MCF 10A (cell line): ENCODE measurements at regions not wholly inside any gene's neighbourhood (a gene's known extent, or its start where the extent isn't known, plus 50 kb on each side); places are given as distances from the start of the nearest gene placed in this dataset.

Experiments
- BruUV-seq: library from RNA; stranded (reverse); fragments of 400-500 nt; replicated peaks from 2 replicates; lab custom pipeline; 2021; lab: Mats Ljungman, UMichigan
- CTCF ChIA-PET: fragments of 300-600 bp; sonication (Branson Sonifier 250); formaldehyde crosslinking; extraction: SDS; loops from one replicate; lab custom pipeline; 2021; ENCODE audit warnings: antibody characterized with exemption, inconsistent platforms; lab: Yijun Ruan, JAX
- POLR2A ChIA-PET: fragments of 300-600, 350-650 bp; sonication (Branson Sonifier 250); formaldehyde crosslinking; extraction: SDS; loops from one replicate; lab custom pipeline; 2020; ENCODE audit warnings: antibody characterized with exemption, inconsistent platforms; lab: Yijun Ruan, JAX
- DNase-seq: peaks from one replicate; pipeline ENCODE4 v3.0.0-alpha.2; 2018; ENCODE audit not compliant: unreplicated experiment
- H3K27ac Mint-ChIP-seq: one replicate; pipeline ENCODE4 v1.8.0; 2022; ENCODE audit warnings: mild to moderate bottlenecking, low read depth, mixed read lengths; ENCODE audit not compliant: unreplicated experiment
- H3K27me3 Mint-ChIP-seq: one replicate; pipeline ENCODE4 v1.8.0; 2022; ENCODE audit warnings: mixed read lengths; ENCODE audit not compliant: insufficient read depth, unreplicated experiment
- H3K36me3 Mint-ChIP-seq: one replicate; pipeline ENCODE4 v1.8.0; 2022; ENCODE audit warnings: mild to moderate bottlenecking, moderate library complexity, mixed read lengths; ENCODE audit not compliant: insufficient read depth, unreplicated experiment
- H3K4me1 Mint-ChIP-seq: one replicate; pipeline ENCODE4 v1.8.0; 2022; ENCODE audit warnings: mixed read lengths; ENCODE audit not compliant: insufficient read depth, unreplicated experiment
- H3K4me3 Mint-ChIP-seq: one replicate; pipeline ENCODE4 v1.8.0; 2022; ENCODE audit warnings: mild to moderate bottlenecking, moderate library complexity, mixed read lengths; ENCODE audit not compliant: unreplicated experiment
- H3K9me3 Mint-ChIP-seq: one replicate; pipeline ENCODE4 v1.8.0; 2022; ENCODE audit warnings: mixed read lengths; ENCODE audit not compliant: unreplicated experiment
- CTCF ChIP-seq: fragments of 200-600 bp; IDR thresholded peaks from one replicate; pipeline ENCODE4 v1.8.0; 2022; ENCODE audit warnings: antibody characterized with exemption, mild to moderate bottlenecking; ENCODE audit not compliant: unreplicated experiment
- intact Hi-C: fragments of 100-400 bp; cut with micrococcal nuclease; formaldehyde crosslinking; loops from 2 replicates; pipeline ENCODE4 v1.14.1; 2022

GRCh38 chr4:107164962-107165475 is 128.9 kb upstream of the DKK2 start:
- POLR2A ChIA-PET = no interaction called here
- no peak for TF ChIP-seq CTCF
- CTCF ChIA-PET = no interaction called here
- Mint-ChIP-seq H3K27ac (no peak overlapping the region), H3K4me1 (no peaks in the 10 kb centered on the region), H3K9me3 (peaks cover 12% of the 10 kb centered on the region), H3K36me3 (no peaks in the 10 kb centered on the region), H3K4me3 (no peak overlapping the region), H3K27me3 (no peaks in the 10 kb centered on the region)
- intact Hi-C loops = no loop called here
- no peak for DNase-seq
- BruUV-seq = no TSS peak

DNA sequence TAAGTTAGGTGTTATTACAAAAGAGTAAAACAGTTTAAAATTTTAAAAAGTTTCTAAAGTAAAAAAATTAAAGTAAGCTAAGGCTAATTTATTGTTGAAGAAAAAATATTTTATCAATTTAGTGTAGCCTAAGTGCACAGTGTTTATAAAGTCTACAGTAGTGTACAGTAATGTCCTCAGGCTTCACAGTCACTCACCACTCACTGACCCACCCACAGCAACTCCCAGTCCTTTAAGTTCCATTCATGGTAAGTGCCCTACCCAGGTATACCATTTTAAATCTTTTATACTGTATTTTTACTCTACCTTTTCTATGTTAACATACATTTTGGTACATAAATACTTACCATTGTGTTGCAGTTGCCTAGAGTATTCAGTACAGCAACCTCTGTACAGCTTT is 120.3 kb upstream of the DKK2 start:
- ChIA-PET CTCF (interaction anchor here (1.0 kb wide), 2 partner anchors 25 to 62 kb away, joined by 3 read pairs; no protein-coding TSS in a partner anchor), POLR2A (no interaction called here)
- no peak for TF ChIP-seq CTCF
- H3K4me1 Mint-ChIP-seq = no peaks in the 10 kb centered on the region
- no TSS peak for BruUV-seq
- H3K9me3 Mint-ChIP-seq = peaks cover 7% of the 10 kb centered on the region
- no peak overlapping the region for H3K27ac Mint-ChIP-seq
- no peaks in the 10 kb centered on the region for H3K27me3 Mint-ChIP-seq
- DNase-seq = no peak
- intact Hi-C loops = no loop called here
- no peak overlapping the region for H3K4me3 Mint-ChIP-seq
- no peaks in the 10 kb centered on the region for H3K36me3 Mint-ChIP-seq

GRCh38 chr4:107155366-107155765 is 119.3 kb upstream of the DKK2 start:
- CTCF ChIA-PET = interaction anchor here (0.9 to 1.0 kb wide), 2 partner anchors 26 to 104 kb away, joined by 3 read pairs; no protein-coding TSS in a partner anchor
- BruUV-seq = no TSS peak
- TF ChIP-seq CTCF = no peak

GRCh38 chr4:107153956-107154355 is 117.8 kb upstream of the DKK2 start:
- BruUV-seq = no TSS peak
- Mint-ChIP-seq H3K9me3 (peaks cover 7% of the 10 kb centered on the region), H3K27me3 (no peaks in the 10 kb centered on the region), H3K36me3 (no peaks in the 10 kb centered on the region), H3K4me1 (no peaks in the 10 kb centered on the region), H3K4me3 (no peak overlapping the region), H3K27ac (no peak overlapping the region)
- POLR2A ChIA-PET = no interaction called here
- intact Hi-C loops = no loop called here
- no peak for DNase-seq
- TF ChIP-seq CTCF = no peak
- CTCF ChIA-PET = no interaction called here

More at GRCh38 chr4:107155366-107155765, 119.3 kb upstream of the DKK2 start:
- no peaks in the 10 kb centered on the region for H3K27me3 Mint-ChIP-seq
- H3K36me3 Mint-ChIP-seq = no peaks in the 10 kb centered on the region
- no peak overlapping the region for H3K27ac Mint-ChIP-seq
- intact Hi-C loops = no loop called here
- H3K4me1 Mint-ChIP-seq = no peaks in the 10 kb centered on the region
- POLR2A ChIA-PET = interaction anchor here (0.7 kb wide), 1 partner anchor 990 kb away, joined by 3 read pairs; no protein-coding TSS in a partner anchor
- no peak for DNase-seq
- peaks cover 7% of the 10 kb centered on the region for H3K9me3 Mint-ChIP-seq
- H3K4me3 Mint-ChIP-seq = no peak overlapping the region
